ENCODE measurements at regions not wholly inside any gene's neighbourhood (a gene's known extent, or its start where the extent isn't known, plus 50 kb on each side); places are given as distances from the start of the nearest gene placed in this dataset.

GRCh38 chr9:19703702-19704101, 85.1 kb downstream of the SLC24A2 start:
- Histone ChIP-seq H3K36me3 (ENCODE audit: insufficient read depth) (no peaks in the 10 kb centered on the region), H2AFZ (ENCODE audit: low read depth) (no peak overlapping the region), H3K4me2 (no peak overlapping the region), H3K27ac (no peak overlapping the region), H3K27me3 (ENCODE audit: insufficient read depth, low read depth) (no peaks in the 10 kb centered on the region), H3K4me1 (ENCODE audit: low read depth, poor library complexity, severe bottlenecking) (peaks cover 10% of the 10 kb centered on the region), H4K20me1 (ENCODE audit: insufficient read depth) (no peaks in the 10 kb centered on the region), H3K4me3 (IDR thresholded peaks at IDR 0.05; ENCODE audit: insufficient read depth, low read depth, low read length) (no peak overlapping the region), H3K79me2 (ENCODE audit: insufficient read depth, low read depth) (no peaks in the 10 kb centered on the region), H3K9ac (no peak overlapping the region)
- no peak for TF ChIP-seq CTCF (conservative IDR thresholded peaks at IDR 0.05; ENCODE audit: low read depth, low read length)

- Histone ChIP-seq H2AFZ (ENCODE audit: low read depth) (no peak overlapping the region), H3K4me1 (ENCODE audit: low read depth, poor library complexity, severe bottlenecking) (peaks cover 10% of the 10 kb centered on the region), H3K9ac (no peak overlapping the region), H3K36me3 (ENCODE audit: insufficient read depth) (no peaks in the 10 kb centered on the region), H3K79me2 (ENCODE audit: insufficient read depth, low read depth) (no peaks in the 10 kb centered on the region), H3K4me2 (no peak overlapping the region), H3K27me3 (ENCODE audit: insufficient read depth, low read depth) (no peaks in the 10 kb centered on the region), H3K27ac (no peak overlapping the region), H4K20me1 (ENCODE audit: insufficient read depth) (no peaks in the 10 kb centered on the region), H3K4me3 (IDR thresholded peaks at IDR 0.05; ENCODE audit: insufficient read depth, low read depth, low read length) (no peak overlapping the region)
- no peak for TF ChIP-seq CTCF (conservative IDR thresholded peaks at IDR 0.05; ENCODE audit: low read depth, low read length)
These were observed 86.8 kb downstream of the SLC24A2 start for GRCh38 chr9:19701991-19702390.

GRCh38 chr9:19701274-19701673, 87.6 kb downstream of the SLC24A2 start:
- H3K36me3 ChIP-seq (ENCODE audit: insufficient read depth): no peaks in the 10 kb centered on the region
- H3K4me2 ChIP-seq: no peak overlapping the region
- no peaks in the 10 kb centered on the region for H3K27me3 ChIP-seq (ENCODE audit: insufficient read depth, low read depth)
- no peak overlapping the region for H3K9ac ChIP-seq
- no peaks in the 10 kb centered on the region for H4K20me1 ChIP-seq (ENCODE audit: insufficient read depth)
- H3K27ac ChIP-seq: no peak overlapping the region
- no peak overlapping the region for H2AFZ ChIP-seq (ENCODE audit: low read depth)
- no peak for TF ChIP-seq CTCF (conservative IDR thresholded peaks at IDR 0.05; ENCODE audit: low read depth, low read length)
- no peaks in the 10 kb centered on the region for H3K79me2 ChIP-seq (ENCODE audit: insufficient read depth, low read depth)
- H3K4me3 ChIP-seq (IDR thresholded peaks at IDR 0.05; ENCODE audit: insufficient read depth, low read depth, low read length): no peak overlapping the region
- peaks cover 10% of the 10 kb centered on the region for H3K4me1 ChIP-seq (ENCODE audit: low read depth, poor library complexity, severe bottlenecking)

- no peak overlapping the region for H3K9ac ChIP-seq
- no peaks in the 10 kb centered on the region for H3K36me3 ChIP-seq (ENCODE audit: insufficient read depth)
- TF ChIP-seq CTCF (conservative IDR thresholded peaks at IDR 0.05; ENCODE audit: low read depth, low read length): no peak
- no peaks in the 10 kb centered on the region for H3K27me3 ChIP-seq (ENCODE audit: insufficient read depth, low read depth)
- no peak overlapping the region for H3K27ac ChIP-seq
- H2AFZ ChIP-seq (ENCODE audit: low read depth): no peak overlapping the region
- H4K20me1 ChIP-seq (ENCODE audit: insufficient read depth): no peaks in the 10 kb centered on the region
- H3K4me2 ChIP-seq: no peak overlapping the region
- H3K79me2 ChIP-seq (ENCODE audit: insufficient read depth, low read depth): no peaks in the 10 kb centered on the region
- peaks cover 10% of the 10 kb centered on the region for H3K4me1 ChIP-seq (ENCODE audit: low read depth, poor library complexity, severe bottlenecking)
- H3K4me3 ChIP-seq (IDR thresholded peaks at IDR 0.05; ENCODE audit: insufficient read depth, low read depth, low read length): no peak overlapping the region
These were observed 88.1 kb downstream of the SLC24A2 start for GRCh38 chr9:19700699-19701098.
